Vagina (tissue), 2 donors: ENCODE measurements at regions not wholly inside any gene's neighbourhood (a gene's known extent, or its start where the extent isn't known, plus 50 kb on each side); places are given as distances from the start of the nearest gene placed in this dataset.

Source experiments
- CTCF ChIP-seq, 3 experiments: fragments of 450-650 bp in 2 of 3; fragments of 200-600 bp in 1 of 3; sonication (generic) in 1 of 3; IDR thresholded peaks; one replicate each; pipeline ENCODE4 v1.5.1; 2017 to 2019; ENCODE audit warnings: antibody characterized with exemption in 3 of 3, mild to moderate bottlenecking in 2 of 3, moderate library complexity in 2 of 3
- POLR2A ChIP-seq, 2 donors: fragments of 450-650 bp; IDR thresholded peaks; one replicate each; pipeline ENCODE4 v1.6.1; 2017; ENCODE audit warnings: antibody characterized with exemption in 2 of 2, mild to moderate bottlenecking in 2 of 2, moderate library complexity in 2 of 2

GRCh38 chr12:24546084-24546483, 402.8 kb downstream of the BCAT1 start:
- TF ChIP-seq POLR2A (IDR thresholded peaks at IDR 0.05): no peak
- TF ChIP-seq CTCF (IDR thresholded peaks at IDR 0.05): no peak
